ENCODE measurements at regions not wholly inside any gene's neighbourhood (a gene's known extent, or its start where the extent isn't known, plus 50 kb on each side); places are given as distances from the start of the nearest gene placed in this dataset.

- Histone ChIP-seq H3K4me1 (ENCODE audit: control insufficient read depth in 1 of 2, insufficient read depth in 1 of 2, low read depth in 1 of 2, low read length in 1 of 2) (no peaks in the 10 kb centered on the region), H3K27me3 (peaks cover 9% of the 10 kb centered on the region), H3K27ac (no peak overlapping the region), H3K9me3 (no peaks in the 10 kb centered on the region), H3K4me3 (ENCODE audit: low read depth in 1 of 2, low read length in 1 of 2) (no peak overlapping the region), H3K36me3 (no peaks in the 10 kb centered on the region)
- no peak for TF ChIP-seq CTCF (IDR thresholded peaks at IDR 0.05)
These were observed 50.0 kb upstream of the TCL1A start for GRCh38 chr14:95763875-95764274.
